Glutamatergic neuron (in vitro differentiated cells): ENCODE measurements at regions not wholly inside any gene's neighbourhood (a gene's known extent, or its start where the extent isn't known, plus 50 kb on each side); places are given as distances from the start of the nearest gene placed in this dataset.

ENCODE experiments used
- DNase-seq: peaks from one replicate; pipeline ENCODE4 v3.0.0; 2022
- H3K27ac Mint-ChIP-seq: one replicate; pipeline ENCODE4 v1.8.0; 2020; ENCODE audit warnings: mild to moderate bottlenecking, mixed read lengths, inconsistent platforms; ENCODE audit not compliant: unreplicated experiment
- H3K27me3 Mint-ChIP-seq: one replicate; pipeline ENCODE4 v1.8.0; 2020; ENCODE audit warnings: mild to moderate bottlenecking, moderate library complexity, mixed read lengths, inconsistent platforms; ENCODE audit not compliant: unreplicated experiment
- H3K36me3 Mint-ChIP-seq: one replicate; pipeline ENCODE4 v1.8.0; 2020; ENCODE audit warnings: mild to moderate bottlenecking, mixed read lengths, inconsistent platforms; ENCODE audit not compliant: unreplicated experiment
- H3K4me1 Mint-ChIP-seq: one replicate; pipeline ENCODE4 v1.8.0; 2020; ENCODE audit warnings: mild to moderate bottlenecking, low read depth, mixed read lengths, inconsistent platforms; ENCODE audit not compliant: unreplicated experiment
- H3K4me3 Mint-ChIP-seq: one replicate; pipeline ENCODE4 v1.8.0; 2020; ENCODE audit warnings: mild to moderate bottlenecking, mixed read lengths, inconsistent platforms; ENCODE audit not compliant: unreplicated experiment
- H3K9me3 Mint-ChIP-seq: one replicate; pipeline ENCODE4 v1.8.0; 2020; ENCODE audit warnings: mild to moderate bottlenecking, moderate library complexity, mixed read lengths, inconsistent platforms; ENCODE audit not compliant: unreplicated experiment
- CTCF ChIP-seq: fragments of 200-600 bp; sonication (generic); IDR thresholded peaks from one replicate; pipeline ENCODE4 v1.5.0; 2021; ENCODE audit not compliant: partially characterized antibody, unreplicated experiment

DNA sequence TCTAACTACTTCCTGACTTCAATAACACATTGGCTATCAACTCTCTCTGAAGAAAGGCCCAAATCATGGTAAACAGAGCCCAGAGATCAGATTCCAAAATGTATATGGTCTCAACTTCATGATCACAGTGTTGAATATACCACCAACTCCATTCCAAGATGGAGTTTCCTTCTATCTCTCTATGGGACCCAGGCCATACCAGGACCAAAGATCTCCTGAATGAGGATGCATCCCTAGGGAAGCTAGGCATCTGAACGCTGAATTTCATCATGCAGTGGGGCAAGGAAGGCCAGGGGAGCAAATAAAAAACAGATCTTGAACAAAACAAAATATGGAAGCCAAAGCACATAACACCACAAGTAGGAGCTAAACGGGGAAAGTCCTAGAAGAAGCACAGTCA lies 320.7 kb upstream of the PKDCC start:
- TF ChIP-seq CTCF, result no peak
- no peak for DNase-seq
- H3K36me3 Mint-ChIP-seq, result no peaks in the 10 kb centered on the region
- H3K4me3 Mint-ChIP-seq, result no peak overlapping the region
- H3K4me1 Mint-ChIP-seq, result peaks cover 6% of the 10 kb centered on the region
- H3K9me3 Mint-ChIP-seq, result no peaks in the 10 kb centered on the region
- no peaks in the 10 kb centered on the region for H3K27me3 Mint-ChIP-seq
- no peak overlapping the region for H3K27ac Mint-ChIP-seq

DNA sequence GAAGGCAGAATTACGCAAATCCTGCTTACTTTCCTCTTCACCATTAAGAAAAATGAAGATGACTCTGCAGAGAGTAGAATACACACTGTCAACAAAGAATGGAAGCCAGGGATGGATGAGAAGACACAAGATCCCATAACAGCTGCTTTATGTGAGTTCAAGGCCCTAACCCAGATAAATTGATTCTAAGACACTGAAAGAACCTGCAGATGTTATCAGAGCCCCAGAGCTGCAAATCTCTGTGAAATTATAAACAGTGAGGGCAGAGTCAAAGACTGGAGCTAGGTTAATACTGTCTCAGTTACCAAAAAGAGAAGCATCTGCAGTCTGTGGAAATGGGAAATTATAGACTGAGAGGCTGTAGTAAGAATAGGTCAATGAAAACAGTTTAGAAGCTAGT lies 320.1 kb upstream of the PKDCC start:
- Mint-ChIP-seq H3K4me1 (peaks cover 6% of the 10 kb centered on the region), H3K27ac (no peak overlapping the region), H3K36me3 (no peaks in the 10 kb centered on the region), H3K9me3 (no peaks in the 10 kb centered on the region), H3K4me3 (no peak overlapping the region), H3K27me3 (no peaks in the 10 kb centered on the region)
- DNase-seq, result no peak
- no peak for TF ChIP-seq CTCF

- no peak for TF ChIP-seq CTCF
These were observed 319.0 kb upstream of the PKDCC start for GRCh38 chr2:41728788-41729338.

GRCh38 chr2:41729800-41730364 lies 317.9 kb upstream of the PKDCC start:
- Mint-ChIP-seq H3K27me3 (no peaks in the 10 kb centered on the region), H3K4me3 (no peak overlapping the region), H3K27ac (no peak overlapping the region), H3K4me1 (peaks cover 7% of the 10 kb centered on the region), H3K9me3 (no peaks in the 10 kb centered on the region), H3K36me3 (no peaks in the 10 kb centered on the region)
- no peak for TF ChIP-seq CTCF
- DNase-seq, result no peak

More at GRCh38 chr2:41728788-41729338, 319.0 kb upstream of the PKDCC start:
- Mint-ChIP-seq H3K27me3 (no peaks in the 10 kb centered on the region), H3K4me1 (peaks cover 6% of the 10 kb centered on the region), H3K9me3 (no peaks in the 10 kb centered on the region), H3K4me3 (no peak overlapping the region), H3K36me3 (no peaks in the 10 kb centered on the region), H3K27ac (no peak overlapping the region)
- DNase-seq, result no peak

- Mint-ChIP-seq H3K9me3 (no peaks in the 10 kb centered on the region), H3K4me1 (peaks cover 7% of the 10 kb centered on the region), H3K4me3 (no peak overlapping the region), H3K27ac (no peak overlapping the region), H3K27me3 (no peaks in the 10 kb centered on the region), H3K36me3 (no peaks in the 10 kb centered on the region)
- DNase-seq, result no peak
- TF ChIP-seq CTCF, result no peak
These were observed 312.8 kb upstream of the PKDCC start for GRCh38 chr2:41735006-41735405.
